RWPE2 (cell line): ENCODE measurements at regions not wholly inside any gene's neighbourhood (a gene's known extent, or its start where the extent isn't known, plus 50 kb on each side); places are given as distances from the start of the nearest gene placed in this dataset.
"Not testable (repeated sequence)": the region's sequence is repeated elsewhere in the genome, so short reads cannot be mapped to it uniquely, and the experiment has no call there.

Experiments used
- ATAC-seq: fragments of 200-7000 bp; cut with Tn5 transposase; 3 replicates; pipeline ENCODE4 v1.9.1; 2021; ENCODE audit warnings: low read depth
- DNase-seq: peaks from one replicate; pipeline ENCODE4 v3.0.0-alpha.2; 2020; ENCODE audit warnings: low spot score
- H3K27ac ChIP-seq: fragments of 450-650 bp; 2 replicates; pipeline ENCODE4 v1.5.1; 2017; ENCODE audit warnings: mild to moderate bottlenecking; ENCODE audit not compliant: poor library complexity, severe bottlenecking
- H3K27me3 ChIP-seq: fragments of 250-450 bp; sonication (Bioruptor Pico); 2 replicates; pipeline ENCODE4 v1.5.1; 2021; ENCODE audit warnings: mild to moderate bottlenecking, moderate library complexity; ENCODE audit not compliant: insufficient read depth, poor library complexity, severe bottlenecking
- H3K36me3 ChIP-seq: fragments of 250-450 bp; sonication (Bioruptor Pico); 2 replicates; pipeline ENCODE4 v1.5.1; 2020; ENCODE audit warnings: low read depth, mild to moderate bottlenecking, moderate library complexity
- H3K4me1 ChIP-seq: fragments of 250-450 bp; sonication (Bioruptor Pico); 2 replicates; pipeline ENCODE4 v1.5.1; 2021; ENCODE audit warnings: mild to moderate bottlenecking, moderate library complexity; ENCODE audit not compliant: insufficient read depth, poor library complexity, severe bottlenecking
- H3K4me3 ChIP-seq: fragments of 250-450 bp; sonication (Bioruptor Pico); 2 replicates; pipeline ENCODE4 v1.5.1; 2021; ENCODE audit warnings: mild to moderate bottlenecking, moderate library complexity; ENCODE audit not compliant: severe bottlenecking
- H3K9me3 ChIP-seq: fragments of 250-450 bp; sonication (Bioruptor Pico); 2 replicates; pipeline ENCODE4 v1.5.1; 2021; ENCODE audit warnings: mild to moderate bottlenecking, moderate library complexity; ENCODE audit not compliant: severe bottlenecking
- CTCF ChIP-seq: fragments of 450-650 bp; IDR thresholded peaks from one replicate; pipeline ENCODE4 v1.5.1; 2017; ENCODE audit warnings: mild to moderate bottlenecking, moderate library complexity; ENCODE audit not compliant: poor library complexity, severe bottlenecking

- Histone ChIP-seq H3K27me3 (no peaks in the 10 kb centered on the region), H3K9me3 (no peaks in the 10 kb centered on the region), H3K4me3 (no peak overlapping the region), H3K36me3 (no peaks in the 10 kb centered on the region), H3K27ac (peak overlapping the region; percentile 55), H3K4me1 (peaks cover 16% of the 10 kb centered on the region)
- no peak for ATAC-seq
- DNase-seq: no peak
- TF ChIP-seq CTCF: no peak
Observed at GRCh38 chr3:30477149-30477921, 129.1 kb upstream of the TGFBR2 start.

- not testable (repeated sequence) for H3K4me3 ChIP-seq, ATAC-seq, H3K36me3 ChIP-seq, H3K27me3 ChIP-seq, H3K9me3 ChIP-seq, DNase-seq, H3K27ac ChIP-seq
- H3K4me1 ChIP-seq: peaks cover 16% of the 10 kb centered on the region
Observed at GRCh38 chr3:30479737-30480136, 126.7 kb upstream of the TGFBR2 start.

- H3K4me1 ChIP-seq: peaks cover 16% of the 10 kb centered on the region
- H3K9me3 ChIP-seq, H3K36me3 ChIP-seq, H3K27me3 ChIP-seq, ATAC-seq, DNase-seq, H3K27ac ChIP-seq, H3K4me3 ChIP-seq: not testable (repeated sequence)
Observed at GRCh38 chr3:30480156-30480555, 126.2 kb upstream of the TGFBR2 start.

- Histone ChIP-seq H3K4me3 (no peak overlapping the region), H3K36me3 (no peaks in the 10 kb centered on the region), H3K4me1 (peaks cover 16% of the 10 kb centered on the region), H3K9me3 (no peaks in the 10 kb centered on the region), H3K27ac (no peak overlapping the region), H3K27me3 (no peaks in the 10 kb centered on the region)
- DNase-seq (no peak), ATAC-seq (no peak)
- TF ChIP-seq CTCF: no peak
Observed at GRCh38 chr3:30480587-30480986, 125.8 kb upstream of the TGFBR2 start.

- no peaks in the 10 kb centered on the region for H3K27me3 ChIP-seq
- no peaks in the 10 kb centered on the region for H3K36me3 ChIP-seq
- DNase-seq (no peak), ATAC-seq (no peak)
- H3K27ac ChIP-seq: no peak overlapping the region
- no peak overlapping the region for H3K4me3 ChIP-seq
- no peaks in the 10 kb centered on the region for H3K9me3 ChIP-seq
- H3K4me1 ChIP-seq: peaks cover 13% of the 10 kb centered on the region
- no peak for TF ChIP-seq CTCF
Observed at GRCh38 chr3:30481241-30481640, 125.2 kb upstream of the TGFBR2 start.

GRCh38 chr3:30484229-30484628, 122.2 kb upstream of the TGFBR2 start:
- H3K36me3 ChIP-seq, DNase-seq, ATAC-seq, H3K4me1 ChIP-seq, H3K27me3 ChIP-seq, H3K9me3 ChIP-seq, H3K4me3 ChIP-seq, H3K27ac ChIP-seq: not testable (repeated sequence)
